ENCODE measurements at regions not wholly inside any gene's neighbourhood (a gene's known extent, or its start where the extent isn't known, plus 50 kb on each side); places are given as distances from the start of the nearest gene placed in this dataset.

DNA sequence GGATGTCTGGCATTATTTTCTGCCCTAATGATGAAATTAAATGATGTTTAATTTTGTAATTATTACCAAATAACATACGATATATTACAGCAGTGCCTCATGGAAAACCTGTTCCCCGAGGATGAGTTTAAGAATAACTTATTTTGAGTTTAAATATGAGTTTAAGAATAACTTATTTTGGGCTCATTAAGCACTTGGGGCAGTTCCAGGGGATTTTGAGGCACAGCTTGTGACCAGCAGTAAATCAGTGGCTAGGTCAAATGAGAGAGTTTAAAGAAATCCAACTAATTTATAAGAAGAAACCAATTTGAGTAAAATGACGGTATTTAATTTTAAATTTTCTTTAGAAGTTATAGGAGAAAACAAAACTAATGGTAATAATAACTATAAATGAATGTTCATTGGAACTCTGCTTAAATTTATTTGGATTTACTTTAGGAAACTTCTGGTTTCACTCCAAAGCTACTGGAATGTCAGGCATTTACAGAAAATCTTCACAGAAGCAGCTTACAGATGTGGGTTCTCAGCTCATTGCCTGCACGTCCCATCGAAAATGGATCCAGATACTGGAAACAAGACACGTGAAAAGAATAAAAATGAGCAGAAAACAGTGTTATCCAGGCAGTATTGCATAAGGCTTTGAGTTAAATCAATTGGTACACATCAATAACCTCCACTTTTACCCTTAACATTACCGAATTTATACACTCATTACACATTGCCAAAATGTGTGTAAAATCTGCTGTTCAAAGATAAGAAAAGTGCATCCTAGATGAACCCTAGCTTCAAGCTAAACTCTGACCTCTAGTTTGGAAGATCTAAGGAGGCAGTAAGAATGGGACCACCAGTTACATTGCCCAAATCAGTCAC lies 784.5 kb upstream of the IGFBP3 start:
- no peak for TF ChIP-seq NRF1 (IDR thresholded peaks at IDR 0.05; ENCODE audit: low read depth, low read length)
- TF ChIP-seq EP300 (IDR thresholded peaks at IDR 0.05; ENCODE audit: borderline replicate concordance in 1 of 2, low read depth in 2 of 2, low read length in 2 of 2) = no peak
- TF ChIP-seq, protein P1, sequence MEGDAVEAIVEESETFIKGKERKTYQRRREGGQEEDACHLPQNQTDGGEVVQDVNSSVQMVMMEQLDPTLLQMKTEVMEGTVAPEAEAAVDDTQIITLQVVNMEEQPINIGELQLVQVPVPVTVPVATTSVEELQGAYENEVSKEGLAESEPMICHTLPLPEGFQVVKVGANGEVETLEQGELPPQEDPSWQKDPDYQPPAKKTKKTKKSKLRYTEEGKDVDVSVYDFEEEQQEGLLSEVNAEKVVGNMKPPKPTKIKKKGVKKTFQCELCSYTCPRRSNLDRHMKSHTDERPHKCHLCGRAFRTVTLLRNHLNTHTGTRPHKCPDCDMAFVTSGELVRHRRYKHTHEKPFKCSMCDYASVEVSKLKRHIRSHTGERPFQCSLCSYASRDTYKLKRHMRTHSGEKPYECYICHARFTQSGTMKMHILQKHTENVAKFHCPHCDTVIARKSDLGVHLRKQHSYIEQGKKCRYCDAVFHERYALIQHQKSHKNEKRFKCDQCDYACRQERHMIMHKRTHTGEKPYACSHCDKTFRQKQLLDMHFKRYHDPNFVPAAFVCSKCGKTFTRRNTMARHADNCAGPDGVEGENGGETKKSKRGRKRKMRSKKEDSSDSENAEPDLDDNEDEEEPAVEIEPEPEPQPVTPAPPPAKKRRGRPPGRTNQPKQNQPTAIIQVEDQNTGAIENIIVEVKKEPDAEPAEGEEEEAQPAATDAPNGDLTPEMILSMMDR (IDR thresholded peaks at IDR 0.05; ENCODE audit: control extremely low read depth in 1 of 3, insufficient read depth in 1 of 3, low read depth in 1 of 3, low read length in 3 of 3) = no peak
- no peak for TF ChIP-seq RFX5 (IDR thresholded peaks at IDR 0.05; ENCODE audit: borderline replicate concordance, low read depth, low read length)
- TF ChIP-seq CHD2 (IDR thresholded peaks at IDR 0.05; ENCODE audit: low read length) = no peak
- no peak for TF ChIP-seq JUN (IDR thresholded peaks at IDR 0.05; ENCODE audit: low read depth, low read length)
- TF ChIP-seq EZH2 (IDR thresholded peaks at IDR 0.05; ENCODE audit: low read depth, low read length, severe bottlenecking) = no peak
- no peak for TF ChIP-seq POLR2AphosphoS5 (IDR thresholded peaks at IDR 0.05; ENCODE audit: low read depth, low read length)

Data from H1 (cell line).